Neural crest cell (in vitro differentiated cells): ENCODE measurements at regions not wholly inside any gene's neighbourhood (a gene's known extent, or its start where the extent isn't known, plus 50 kb on each side); places are given as distances from the start of the nearest gene placed in this dataset.

Experiments used
- DNase-seq: peaks from one replicate; pipeline ENCODE4 v3.0.0; 2021; ENCODE audit warnings: low read depth, mixed read lengths, low spot score
- H3K27ac Mint-ChIP-seq: one replicate; pipeline ENCODE4 v1.8.0; 2021; ENCODE audit warnings: mild to moderate bottlenecking, mixed read lengths; ENCODE audit not compliant: unreplicated experiment
- H3K27me3 Mint-ChIP-seq: 2 replicates; pipeline ENCODE4 v1.8.0; 2021; ENCODE audit warnings: low read depth, mild to moderate bottlenecking, mixed read lengths
- H3K36me3 Mint-ChIP-seq: 2 replicates; pipeline ENCODE4 v1.8.0; 2021; ENCODE audit warnings: low read depth, mild to moderate bottlenecking, mixed read lengths
- H3K4me1 Mint-ChIP-seq: 2 replicates; pipeline ENCODE4 v1.8.0; 2021; ENCODE audit warnings: mixed read lengths
- H3K4me3 Mint-ChIP-seq: one replicate; pipeline ENCODE4 v1.8.0; 2021; ENCODE audit warnings: mild to moderate bottlenecking, mixed read lengths
- H3K9me3 Mint-ChIP-seq: 2 replicates; pipeline ENCODE4 v1.8.0; 2021; ENCODE audit warnings: mixed read lengths
- CTCF ChIP-seq: fragments of 200-600 bp; sonication (generic); conservative IDR thresholded peaks from 2 replicates; pipeline ENCODE4 v1.5.0; 2021; ENCODE audit warnings: antibody characterized with exemption, mild to moderate bottlenecking

GRCh38 chr16:51290442-51291285 is 139.6 kb upstream of the SALL1 start:
- Mint-ChIP-seq H3K4me3 (no peak overlapping the region), H3K27ac (no peak overlapping the region), H3K27me3 (no peaks in the 10 kb centered on the region), H3K36me3 (no peaks in the 10 kb centered on the region), H3K9me3 (peaks cover 5% of the 10 kb centered on the region), H3K4me1 (peaks cover 19% of the 10 kb centered on the region)
- DNase-seq: no peak
- no peak for TF ChIP-seq CTCF

GRCh38 chr16:51289336-51289735 is 138.3 kb upstream of the SALL1 start:
- Mint-ChIP-seq H3K4me1 (peaks cover 19% of the 10 kb centered on the region), H3K9me3 (no peaks in the 10 kb centered on the region), H3K27me3 (no peaks in the 10 kb centered on the region), H3K27ac (no peak overlapping the region), H3K36me3 (no peaks in the 10 kb centered on the region), H3K4me3 (no peak overlapping the region)
- no peak for TF ChIP-seq CTCF
- DNase-seq: no peak

- Mint-ChIP-seq H3K27ac (no peak overlapping the region), H3K9me3 (no peaks in the 10 kb centered on the region), H3K4me3 (no peak overlapping the region), H3K36me3 (no peaks in the 10 kb centered on the region), H3K27me3 (no peaks in the 10 kb centered on the region), H3K4me1 (peaks cover 19% of the 10 kb centered on the region)
- no peak for TF ChIP-seq CTCF
- no peak for DNase-seq
These were observed 136.2 kb upstream of the SALL1 start for GRCh38 chr16:51287121-51287755.

- no peak overlapping the region for H3K27ac Mint-ChIP-seq
- H3K4me1 Mint-ChIP-seq: peaks cover 17% of the 10 kb centered on the region
- H3K36me3 Mint-ChIP-seq: no peaks in the 10 kb centered on the region
- H3K4me3 Mint-ChIP-seq: no peak overlapping the region
- no peaks in the 10 kb centered on the region for H3K9me3 Mint-ChIP-seq
- no peaks in the 10 kb centered on the region for H3K27me3 Mint-ChIP-seq
- no peak for DNase-seq
- no peak for TF ChIP-seq CTCF
These were observed 135.2 kb upstream of the SALL1 start for GRCh38 chr16:51286272-51286671.

GRCh38 chr16:51276336-51276735 is 125.3 kb upstream of the SALL1 start:
- Mint-ChIP-seq H3K36me3 (no peaks in the 10 kb centered on the region), H3K9me3 (no peaks in the 10 kb centered on the region), H3K4me3 (no peak overlapping the region), H3K4me1 (no peaks in the 10 kb centered on the region), H3K27me3 (no peaks in the 10 kb centered on the region), H3K27ac (no peak overlapping the region)
- TF ChIP-seq CTCF: no peak
- no peak for DNase-seq
